ENCODE measurements at regions not wholly inside any gene's neighbourhood (a gene's known extent, or its start where the extent isn't known, plus 50 kb on each side); places are given as distances from the start of the nearest gene placed in this dataset.

DNA sequence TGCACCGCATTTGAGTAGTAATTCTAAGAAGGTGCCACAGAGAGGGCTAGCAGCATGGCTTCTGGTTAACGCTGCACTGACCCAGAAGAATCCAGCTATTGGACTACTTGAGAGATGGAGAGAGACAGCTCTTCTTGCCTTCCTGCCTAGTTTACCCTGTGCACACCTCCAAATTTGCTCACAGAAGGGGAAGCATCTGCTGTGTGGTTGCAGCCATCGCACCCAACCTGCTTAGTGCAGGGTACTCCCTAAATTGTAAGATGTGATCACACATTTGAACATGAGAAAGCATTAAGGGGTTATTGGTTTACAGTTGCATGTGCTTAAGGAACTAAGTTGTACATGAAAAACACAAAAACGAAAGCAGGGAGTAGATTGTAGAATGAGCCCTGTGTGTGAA, 122.1 kb downstream of the FOXB1 start:
- DNase-seq (ENCODE audit: low spot score): no peak
- Histone ChIP-seq H3K4me1 (ENCODE audit: insufficient read depth) (peaks cover 41% of the 10 kb centered on the region), H3K4me2 (no peak overlapping the region), H3K27me3 (ENCODE audit: insufficient read depth) (peaks cover 20% of the 10 kb centered on the region; the same call in 1 of the 2 replicates), H3K79me2 (replicated peaks; ENCODE audit: insufficient read depth) (no peaks in the 10 kb centered on the region), H3K27ac (ENCODE audit: low read depth) (no peak overlapping the region), H3K9me2 (ENCODE audit: insufficient read depth) (no peaks in the 10 kb centered on the region), H2AFZ (no peak overlapping the region), H4K20me1 (replicated peaks; ENCODE audit: insufficient read depth) (no peaks in the 10 kb centered on the region), H3K36me3 (ENCODE audit: insufficient read depth) (no peaks in the 10 kb centered on the region), H3K4me3 (no peak overlapping the region), H3F3A (replicated peaks; ENCODE audit: low read depth) (no peaks in the 10 kb centered on the region)
- TF ChIP-seq ETS1 (IDR thresholded peaks at IDR 0.05) (no peak), JUNB (IDR thresholded peaks at IDR 0.05; ENCODE audit: unreplicated experiment) (no peak), ZNF114 (CRISPR knock-in tag; IDR thresholded peaks at IDR 0.05) (no peak), NANOG (IDR thresholded peaks at IDR 0.05; ENCODE audit: borderline replicate concordance) (no peak), STAT1 (IDR thresholded peaks at IDR 0.05; ENCODE audit: unreplicated experiment) (no peak), POLR2AphosphoS5 (IDR thresholded peaks at IDR 0.05; ENCODE audit: low read depth) (no peak), ZNF331 (CRISPR knock-in tag; IDR thresholded peaks at IDR 0.05; ENCODE audit: low read depth) (no peak), CREB1 (CRISPR knock-in tag; IDR thresholded peaks at IDR 0.05; ENCODE audit: low read depth) (no peak), EZH2phosphoT487 (IDR thresholded peaks at IDR 0.05; ENCODE audit: unreplicated experiment) (no peak), EZH2 (IDR thresholded peaks at IDR 0.05; ENCODE audit: low read depth, unreplicated experiment) (no peak)
- TF ChIP-seq, protein P1, sequence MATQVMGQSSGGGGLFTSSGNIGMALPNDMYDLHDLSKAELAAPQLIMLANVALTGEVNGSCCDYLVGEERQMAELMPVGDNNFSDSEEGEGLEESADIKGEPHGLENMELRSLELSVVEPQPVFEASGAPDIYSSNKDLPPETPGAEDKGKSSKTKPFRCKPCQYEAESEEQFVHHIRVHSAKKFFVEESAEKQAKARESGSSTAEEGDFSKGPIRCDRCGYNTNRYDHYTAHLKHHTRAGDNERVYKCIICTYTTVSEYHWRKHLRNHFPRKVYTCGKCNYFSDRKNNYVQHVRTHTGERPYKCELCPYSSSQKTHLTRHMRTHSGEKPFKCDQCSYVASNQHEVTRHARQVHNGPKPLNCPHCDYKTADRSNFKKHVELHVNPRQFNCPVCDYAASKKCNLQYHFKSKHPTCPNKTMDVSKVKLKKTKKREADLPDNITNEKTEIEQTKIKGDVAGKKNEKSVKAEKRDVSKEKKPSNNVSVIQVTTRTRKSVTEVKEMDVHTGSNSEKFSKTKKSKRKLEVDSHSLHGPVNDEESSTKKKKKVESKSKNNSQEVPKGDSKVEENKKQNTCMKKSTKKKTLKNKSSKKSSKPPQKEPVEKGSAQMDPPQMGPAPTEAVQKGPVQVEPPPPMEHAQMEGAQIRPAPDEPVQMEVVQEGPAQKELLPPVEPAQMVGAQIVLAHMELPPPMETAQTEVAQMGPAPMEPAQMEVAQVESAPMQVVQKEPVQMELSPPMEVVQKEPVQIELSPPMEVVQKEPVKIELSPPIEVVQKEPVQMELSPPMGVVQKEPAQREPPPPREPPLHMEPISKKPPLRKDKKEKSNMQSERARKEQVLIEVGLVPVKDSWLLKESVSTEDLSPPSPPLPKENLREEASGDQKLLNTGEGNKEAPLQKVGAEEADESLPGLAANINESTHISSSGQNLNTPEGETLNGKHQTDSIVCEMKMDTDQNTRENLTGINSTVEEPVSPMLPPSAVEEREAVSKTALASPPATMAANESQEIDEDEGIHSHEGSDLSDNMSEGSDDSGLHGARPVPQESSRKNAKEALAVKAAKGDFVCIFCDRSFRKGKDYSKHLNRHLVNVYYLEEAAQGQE (IDR thresholded peaks at IDR 0.05; ENCODE audit: unreplicated experiment): no peak
- TF ChIP-seq, protein P2, sequence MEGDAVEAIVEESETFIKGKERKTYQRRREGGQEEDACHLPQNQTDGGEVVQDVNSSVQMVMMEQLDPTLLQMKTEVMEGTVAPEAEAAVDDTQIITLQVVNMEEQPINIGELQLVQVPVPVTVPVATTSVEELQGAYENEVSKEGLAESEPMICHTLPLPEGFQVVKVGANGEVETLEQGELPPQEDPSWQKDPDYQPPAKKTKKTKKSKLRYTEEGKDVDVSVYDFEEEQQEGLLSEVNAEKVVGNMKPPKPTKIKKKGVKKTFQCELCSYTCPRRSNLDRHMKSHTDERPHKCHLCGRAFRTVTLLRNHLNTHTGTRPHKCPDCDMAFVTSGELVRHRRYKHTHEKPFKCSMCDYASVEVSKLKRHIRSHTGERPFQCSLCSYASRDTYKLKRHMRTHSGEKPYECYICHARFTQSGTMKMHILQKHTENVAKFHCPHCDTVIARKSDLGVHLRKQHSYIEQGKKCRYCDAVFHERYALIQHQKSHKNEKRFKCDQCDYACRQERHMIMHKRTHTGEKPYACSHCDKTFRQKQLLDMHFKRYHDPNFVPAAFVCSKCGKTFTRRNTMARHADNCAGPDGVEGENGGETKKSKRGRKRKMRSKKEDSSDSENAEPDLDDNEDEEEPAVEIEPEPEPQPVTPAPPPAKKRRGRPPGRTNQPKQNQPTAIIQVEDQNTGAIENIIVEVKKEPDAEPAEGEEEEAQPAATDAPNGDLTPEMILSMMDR (conservative IDR thresholded peaks at IDR 0.05; ENCODE audit: low read depth in 2 of 2): no peak
- TF ChIP-seq, protein P3, sequence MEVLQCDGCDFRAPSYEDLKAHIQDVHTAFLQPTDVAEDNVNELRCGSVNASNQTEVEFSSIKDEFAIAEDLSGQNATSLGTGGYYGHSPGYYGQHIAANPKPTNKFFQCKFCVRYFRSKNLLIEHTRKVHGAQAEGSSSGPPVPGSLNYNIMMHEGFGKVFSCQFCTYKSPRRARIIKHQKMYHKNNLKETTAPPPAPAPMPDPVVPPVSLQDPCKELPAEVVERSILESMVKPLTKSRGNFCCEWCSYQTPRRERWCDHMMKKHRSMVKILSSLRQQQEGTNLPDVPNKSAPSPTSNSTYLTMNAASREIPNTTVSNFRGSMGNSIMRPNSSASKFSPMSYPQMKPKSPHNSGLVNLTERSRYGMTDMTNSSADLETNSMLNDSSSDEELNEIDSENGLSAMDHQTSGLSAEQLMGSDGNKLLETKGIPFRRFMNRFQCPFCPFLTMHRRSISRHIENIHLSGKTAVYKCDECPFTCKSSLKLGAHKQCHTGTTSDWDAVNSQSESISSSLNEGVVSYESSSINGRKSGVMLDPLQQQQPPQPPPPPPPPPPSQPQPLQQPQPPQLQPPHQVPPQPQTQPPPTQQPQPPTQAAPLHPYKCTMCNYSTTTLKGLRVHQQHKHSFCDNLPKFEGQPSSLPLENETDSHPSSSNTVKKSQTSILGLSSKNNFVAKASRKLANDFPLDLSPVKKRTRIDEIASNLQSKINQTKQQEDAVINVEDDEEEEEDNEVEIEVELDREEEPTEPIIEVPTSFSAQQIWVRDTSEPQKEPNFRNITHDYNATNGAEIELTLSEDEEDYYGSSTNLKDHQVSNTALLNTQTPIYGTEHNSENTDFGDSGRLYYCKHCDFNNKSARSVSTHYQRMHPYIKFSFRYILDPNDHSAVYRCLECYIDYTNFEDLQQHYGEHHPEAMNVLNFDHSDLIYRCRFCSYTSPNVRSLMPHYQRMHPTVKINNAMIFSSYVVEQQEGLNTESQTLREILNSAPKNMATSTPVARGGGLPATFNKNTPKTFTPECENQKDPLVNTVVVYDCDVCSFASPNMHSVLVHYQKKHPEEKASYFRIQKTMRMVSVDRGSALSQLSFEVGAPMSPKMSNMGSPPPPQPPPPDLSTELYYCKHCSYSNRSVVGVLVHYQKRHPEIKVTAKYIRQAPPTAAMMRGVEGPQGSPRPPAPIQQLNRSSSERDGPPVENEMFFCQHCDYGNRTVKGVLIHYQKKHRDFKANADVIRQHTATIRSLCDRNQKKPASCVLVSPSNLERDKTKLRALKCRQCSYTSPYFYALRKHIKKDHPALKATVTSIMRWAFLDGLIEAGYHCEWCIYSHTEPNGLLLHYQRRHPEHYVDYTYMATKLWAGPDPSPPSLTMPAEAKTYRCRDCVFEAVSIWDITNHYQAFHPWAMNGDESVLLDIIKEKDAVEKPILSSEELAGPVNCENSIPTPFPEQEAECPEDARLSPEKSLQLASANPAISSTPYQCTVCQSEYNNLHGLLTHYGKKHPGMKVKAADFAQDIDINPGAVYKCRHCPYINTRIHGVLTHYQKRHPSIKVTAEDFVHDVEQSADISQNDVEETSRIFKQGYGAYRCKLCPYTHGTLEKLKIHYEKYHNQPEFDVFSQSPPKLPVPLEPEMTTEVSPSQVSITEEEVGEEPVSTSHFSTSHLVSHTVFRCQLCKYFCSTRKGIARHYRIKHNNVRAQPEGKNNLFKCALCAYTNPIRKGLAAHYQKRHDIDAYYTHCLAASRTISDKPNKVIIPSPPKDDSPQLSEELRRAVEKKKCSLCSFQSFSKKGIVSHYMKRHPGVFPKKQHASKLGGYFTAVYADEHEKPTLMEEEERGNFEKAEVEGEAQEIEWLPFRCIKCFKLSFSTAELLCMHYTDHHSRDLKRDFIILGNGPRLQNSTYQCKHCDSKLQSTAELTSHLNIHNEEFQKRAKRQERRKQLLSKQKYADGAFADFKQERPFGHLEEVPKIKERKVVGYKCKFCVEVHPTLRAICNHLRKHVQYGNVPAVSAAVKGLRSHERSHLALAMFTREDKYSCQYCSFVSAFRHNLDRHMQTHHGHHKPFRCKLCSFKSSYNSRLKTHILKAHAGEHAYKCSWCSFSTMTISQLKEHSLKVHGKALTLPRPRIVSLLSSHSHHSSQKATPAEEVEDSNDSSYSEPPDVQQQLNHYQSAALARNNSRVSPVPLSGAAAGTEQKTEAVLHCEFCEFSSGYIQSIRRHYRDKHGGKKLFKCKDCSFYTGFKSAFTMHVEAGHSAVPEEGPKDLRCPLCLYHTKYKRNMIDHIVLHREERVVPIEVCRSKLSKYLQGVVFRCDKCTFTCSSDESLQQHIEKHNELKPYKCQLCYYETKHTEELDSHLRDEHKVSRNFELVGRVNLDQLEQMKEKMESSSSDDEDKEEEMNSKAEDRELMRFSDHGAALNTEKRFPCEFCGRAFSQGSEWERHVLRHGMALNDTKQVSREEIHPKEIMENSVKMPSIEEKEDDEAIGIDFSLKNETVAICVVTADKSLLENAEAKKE (CRISPR knock-in tag; IDR thresholded peaks at IDR 0.05): no peak
- Mint-ChIP-seq H3K27me3 (ENCODE audit: insufficient read depth, low read depth, poor library complexity) (peaks cover 16% of the 10 kb centered on the region), H3K9me3 (no peaks in the 10 kb centered on the region), H3K36me3 (ENCODE audit: low read depth) (no peaks in the 10 kb centered on the region), H3K4me3 (no peak overlapping the region), H3K27ac (no peak overlapping the region), H3K4me1 (peaks cover 43% of the 10 kb centered on the region)
- ATAC-seq: no peak
